SK-N-MC (cell line): ENCODE measurements at regions not wholly inside any gene's neighbourhood (a gene's known extent, or its start where the extent isn't known, plus 50 kb on each side); places are given as distances from the start of the nearest gene placed in this dataset.
A peak's percentile ranks its signal among the peaks of the same experiment; 100 is the strongest.

Experiments
- DNase-seq: peaks from one replicate; pipeline ENCODE4 v3.0.0-alpha.2; 2011; ENCODE audit warnings: low read depth, low spot score
- H3K27ac ChIP-seq: fragments of 200-600 bp; sonication (generic); 2 replicates; pipeline ENCODE4 v1.5.1; 2016; ENCODE audit warnings: mixed run types
- H3K36me3 ChIP-seq: fragments of 200-600 bp; sonication (generic); 2 replicates; pipeline ENCODE4 v1.6.1; 2017; ENCODE audit warnings: antibody characterized with exemption, low read length, mixed read lengths; ENCODE audit not compliant: insufficient read depth
- H3K4me3 ChIP-seq: fragments of 200-600 bp; sonication (generic); 2 replicates; pipeline ENCODE4 v1.5.1; 2016
- H3K9ac ChIP-seq: fragments of 200-600 bp; sonication (generic); 2 replicates; pipeline ENCODE4 v1.8.0; 2017; ENCODE audit warnings: mixed run types, mixed read lengths; ENCODE audit not compliant: insufficient read length
- H3K9me3 ChIP-seq: fragments of 200-600 bp; sonication (generic); 2 replicates; pipeline ENCODE4 v1.6.1; 2017; ENCODE audit warnings: low read depth, mild to moderate bottlenecking, antibody characterized with exemption, low read length, moderate library complexity, mixed read lengths
- EZH2 ChIP-seq: fragments of 200-600 bp; sonication (generic); IDR thresholded peaks from one replicate; pipeline ENCODE4 v1.6.1; 2017; ENCODE audit warnings: antibody characterized with exemption
- FOXP2 ChIP-seq: optimal IDR thresholded peaks from 2 replicates; pipeline ENCODE3; 2011; ENCODE audit warnings: mild to moderate bottlenecking, moderate library complexity; ENCODE audit not compliant: insufficient read depth; ENCODE audit errors: extremely low read length, control extremely low read depth
- POLR2AphosphoS5 ChIP-seq: IDR thresholded peaks from 2 replicates; pipeline ENCODE4 v1.6.1; 2012; ENCODE audit warnings: mild to moderate bottlenecking, low read depth, low read length, borderline replicate concordance

- Histone ChIP-seq H3K9ac (no peak overlapping the region), H3K9me3 (no peaks in the 10 kb centered on the region), H3K4me3 (no peak overlapping the region), H3K36me3 (no peaks in the 10 kb centered on the region), H3K27ac (no peak overlapping the region)
- TF ChIP-seq POLR2AphosphoS5, result no peak
- TF ChIP-seq FOXP2, result no peak
- no peak for TF ChIP-seq EZH2
- DNase-seq, result no peak
Observed at GRCh38 chr6:49025273-49026240, 437.5 kb downstream of the MMUT start.

GRCh38 chr6:49004801-49005200 is 458.3 kb downstream of the MMUT start:
- Histone ChIP-seq H3K9ac (no peak overlapping the region), H3K4me3 (no peak overlapping the region), H3K27ac (no peak overlapping the region), H3K36me3 (no peaks in the 10 kb centered on the region), H3K9me3 (no peaks in the 10 kb centered on the region)
- TF ChIP-seq POLR2AphosphoS5 (no peak), EZH2 (no peak), FOXP2 (no peak)
- no peak for DNase-seq

GRCh38 chr6:49003348-49003747 is 459.7 kb downstream of the MMUT start:
- H3K9ac ChIP-seq, result no peak overlapping the region
- no peak overlapping the region for H3K4me3 ChIP-seq
- TF ChIP-seq FOXP2 (no peak), POLR2AphosphoS5 (no peak), EZH2 (no peak)
- 0 out of 2 replicates have a peak overlapping the region, but pooled peaks have one; percentile 16 for H3K27ac ChIP-seq
- no peaks in the 10 kb centered on the region for H3K9me3 ChIP-seq
- DNase-seq, result no peak
- no peaks in the 10 kb centered on the region for H3K36me3 ChIP-seq

- H3K4me3 ChIP-seq, result no peak overlapping the region
- DNase-seq, result no peak
- no peak overlapping the region for H3K9ac ChIP-seq
- TF ChIP-seq FOXP2, result no peak
- no peak for TF ChIP-seq POLR2AphosphoS5
- TF ChIP-seq EZH2, result no peak
- no peaks in the 10 kb centered on the region for H3K36me3 ChIP-seq
- no peak overlapping the region for H3K27ac ChIP-seq
- H3K9me3 ChIP-seq, result no peaks in the 10 kb centered on the region
Observed at GRCh38 chr6:49001856-49002541, 461.1 kb downstream of the MMUT start.

GRCh38 chr6:48998574-48998973 is 464.5 kb downstream of the MMUT start:
- Histone ChIP-seq H3K9ac (no peak overlapping the region), H3K36me3 (no peaks in the 10 kb centered on the region), H3K27ac (no peak overlapping the region), H3K4me3 (no peak overlapping the region), H3K9me3 (no peaks in the 10 kb centered on the region)
- no peak for DNase-seq
- no peak for TF ChIP-seq FOXP2

- Histone ChIP-seq H3K9me3 (no peaks in the 10 kb centered on the region), H3K36me3 (no peaks in the 10 kb centered on the region), H3K4me3 (no peak overlapping the region), H3K9ac (no peak overlapping the region), H3K27ac (no peak overlapping the region)
- TF ChIP-seq POLR2AphosphoS5 (no peak), EZH2 (no peak), FOXP2 (no peak)
- no peak for DNase-seq
Observed at GRCh38 chr6:48996461-48997119, 466.5 kb downstream of the MMUT start.

GRCh38 chr6:48994811-48995210 is 468.2 kb downstream of the MMUT start:
- DNase-seq, result no peak
- Histone ChIP-seq H3K27ac (no peak overlapping the region), H3K9me3 (no peaks in the 10 kb centered on the region), H3K4me3 (no peak overlapping the region), H3K36me3 (no peaks in the 10 kb centered on the region), H3K9ac (no peak overlapping the region)
- no peak for TF ChIP-seq POLR2AphosphoS5

- no peak overlapping the region for H3K9ac ChIP-seq
- no peak overlapping the region for H3K27ac ChIP-seq
- H3K9me3 ChIP-seq, result no peaks in the 10 kb centered on the region
- H3K36me3 ChIP-seq, result no peaks in the 10 kb centered on the region
- TF ChIP-seq FOXP2 (no peak), EZH2 (no peak), POLR2AphosphoS5 (no peak)
- no peak overlapping the region for H3K4me3 ChIP-seq
- no peak for DNase-seq
Observed at GRCh38 chr6:48990739-48991138, 472.3 kb downstream of the MMUT start.
